PC-9 (cell line): ENCODE measurements at regions not wholly inside any gene's neighbourhood (a gene's known extent, or its start where the extent isn't known, plus 50 kb on each side); places are given as distances from the start of the nearest gene placed in this dataset.

Source experiments
- BruUV-seq: library from RNA; stranded (reverse); fragments of 400-500 nt; replicated peaks from 2 replicates; lab custom pipeline; 2021; lab: Mats Ljungman, UMichigan
- CTCF ChIA-PET: fragments of 300-600 bp; sonication (Branson Sonifier 250); formaldehyde crosslinking; loops from one replicate; lab custom pipeline; 2022; ENCODE audit warnings: antibody characterized with exemption; lab: Charles Lee
- POLR2A ChIA-PET: fragments of 300-600 bp; sonication (Branson Sonifier 250); formaldehyde crosslinking; loops from one replicate; lab custom pipeline; 2022; ENCODE audit warnings: antibody characterized with exemption; ENCODE audit not compliant: unreplicated experiment; lab: Charles Lee
- DNase-seq, 2 experiments: peaks; one replicate each; pipeline versions ENCODE4 v3.0.0 to v3.0.0-alpha.2; 2015 to 2022; ENCODE audit warnings: mixed read lengths in 1 of 2
- H2AFZ ChIP-seq: fragments of 200-600 bp; sonication (generic); 2 replicates; pipeline ENCODE4 v1.8.1; 2017; ENCODE audit warnings: antibody characterized with exemption
- H3F3A ChIP-seq: fragments of 200-600 bp; sonication (generic); 2 replicates; pipeline ENCODE4 v1.8.1; 2017; ENCODE audit warnings: antibody characterized with exemption, mild to moderate bottlenecking, low read depth; ENCODE audit not compliant: insufficient read depth
- H3K27ac ChIP-seq: fragments of 200-600 bp; sonication (generic); 2 replicates; pipeline ENCODE4 v1.6.1; 2016; ENCODE audit warnings: mixed run types
- H3K27me3 ChIP-seq: fragments of 200-600 bp; sonication (generic); 2 replicates; pipeline ENCODE4 v1.6.1; 2016; ENCODE audit warnings: low read depth, mixed run types; ENCODE audit not compliant: insufficient read depth
- H3K36me3 ChIP-seq: fragments of 200-600 bp; sonication (generic); 2 replicates; pipeline ENCODE4 v1.6.1; 2016; ENCODE audit warnings: low read depth, mixed run types
- H3K4me1 ChIP-seq: fragments of 200-600 bp; sonication (generic); replicated peaks from 2 replicates; pipeline ENCODE4 v1.6.1; 2016; ENCODE audit warnings: mixed run types; ENCODE audit not compliant: insufficient read depth
- H3K4me2 ChIP-seq: fragments of 200-600 bp; sonication (generic); 2 replicates; pipeline ENCODE4 v1.6.1; 2017; ENCODE audit warnings: mixed run types
- H3K4me3 ChIP-seq: fragments of 200-600 bp; sonication (generic); 2 replicates; pipeline ENCODE4 v1.6.1; 2016; ENCODE audit warnings: mixed run types
- H3K79me2 ChIP-seq: fragments of 200-600 bp; sonication (generic); 2 replicates; pipeline ENCODE4 v1.6.1; 2017; ENCODE audit warnings: low read depth, mixed run types
- H3K9me2 ChIP-seq: fragments of 200-600 bp; sonication (generic); 2 replicates; pipeline ENCODE4 v1.8.1; 2017; ENCODE audit warnings: mild to moderate bottlenecking; ENCODE audit not compliant: insufficient read depth
- H3K9me3 ChIP-seq: fragments of 200-600 bp; sonication (generic); 2 replicates; pipeline ENCODE4 v1.8.1; 2016; ENCODE audit warnings: low read depth; ENCODE audit not compliant: insufficient read depth
- H4K20me1 ChIP-seq: fragments of 200-600 bp; sonication (generic); 2 replicates; pipeline ENCODE4 v1.8.1; 2017; ENCODE audit not compliant: insufficient read depth
- EZH2 ChIP-seq: fragments of 200-600 bp; sonication (generic); IDR thresholded peaks from 2 replicates; pipeline ENCODE4 v1.8.0; 2017; ENCODE audit warnings: antibody characterized with exemption, low read depth
- intact Hi-C: fragments of 100-400 bp; cut with micrococcal nuclease; formaldehyde crosslinking; loops from one replicate; pipeline ENCODE4 v1.10.0; 2022; ENCODE audit not compliant: unreplicated experiment
- TF ChIP-seq, protein P1 (sequence below): fragments of 200-600 bp; sonication (generic); conservative IDR thresholded peaks from 2 replicates; pipeline ENCODE4 v1.6.1; 2017; ENCODE audit warnings: mixed run types, antibody characterized with exemption, mild to moderate bottlenecking, moderate library complexity

DNA sequence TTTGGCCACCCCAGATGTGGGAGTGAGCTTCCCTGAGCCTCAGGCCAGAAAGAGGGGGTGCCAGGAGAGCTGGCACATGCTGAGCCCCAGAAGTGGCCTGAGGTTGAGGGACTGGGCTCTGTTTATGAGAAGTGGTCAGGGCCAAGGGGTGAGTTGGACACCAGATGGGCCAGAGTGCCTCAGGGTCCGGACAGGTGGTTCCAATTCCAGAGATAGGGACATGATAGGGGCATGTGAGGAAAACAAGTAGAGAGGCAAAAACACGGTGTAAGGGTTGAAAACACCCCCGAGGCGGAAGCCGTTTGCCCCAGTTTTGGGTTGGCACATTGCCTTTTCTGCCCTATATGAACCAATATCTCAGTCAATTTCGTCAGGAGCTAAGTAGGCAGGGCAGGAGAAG lies 125.6 kb upstream of the NFIB start:
- no peaks in the 10 kb centered on the region for H3K27me3 ChIP-seq
- no peak overlapping the region for H3K4me3 ChIP-seq
- H3K9me2 ChIP-seq: no peaks in the 10 kb centered on the region
- H3K27ac ChIP-seq: no peak overlapping the region
- H3K4me2 ChIP-seq: no peak overlapping the region
- H3K79me2 ChIP-seq: no peaks in the 10 kb centered on the region
- H4K20me1 ChIP-seq: no peaks in the 10 kb centered on the region
- H3K9me3 ChIP-seq: no peaks in the 10 kb centered on the region
- H3F3A ChIP-seq: no peaks in the 10 kb centered on the region
- no peaks in the 10 kb centered on the region for H3K4me1 ChIP-seq
- H2AFZ ChIP-seq: no peak overlapping the region
- no TSS peak for BruUV-seq
- POLR2A ChIA-PET: no interaction called here
- CTCF ChIA-PET: no interaction called here
- no peak for DNase-seq
- TF ChIP-seq EZH2: no peak
- TF ChIP-seq, protein P1, sequence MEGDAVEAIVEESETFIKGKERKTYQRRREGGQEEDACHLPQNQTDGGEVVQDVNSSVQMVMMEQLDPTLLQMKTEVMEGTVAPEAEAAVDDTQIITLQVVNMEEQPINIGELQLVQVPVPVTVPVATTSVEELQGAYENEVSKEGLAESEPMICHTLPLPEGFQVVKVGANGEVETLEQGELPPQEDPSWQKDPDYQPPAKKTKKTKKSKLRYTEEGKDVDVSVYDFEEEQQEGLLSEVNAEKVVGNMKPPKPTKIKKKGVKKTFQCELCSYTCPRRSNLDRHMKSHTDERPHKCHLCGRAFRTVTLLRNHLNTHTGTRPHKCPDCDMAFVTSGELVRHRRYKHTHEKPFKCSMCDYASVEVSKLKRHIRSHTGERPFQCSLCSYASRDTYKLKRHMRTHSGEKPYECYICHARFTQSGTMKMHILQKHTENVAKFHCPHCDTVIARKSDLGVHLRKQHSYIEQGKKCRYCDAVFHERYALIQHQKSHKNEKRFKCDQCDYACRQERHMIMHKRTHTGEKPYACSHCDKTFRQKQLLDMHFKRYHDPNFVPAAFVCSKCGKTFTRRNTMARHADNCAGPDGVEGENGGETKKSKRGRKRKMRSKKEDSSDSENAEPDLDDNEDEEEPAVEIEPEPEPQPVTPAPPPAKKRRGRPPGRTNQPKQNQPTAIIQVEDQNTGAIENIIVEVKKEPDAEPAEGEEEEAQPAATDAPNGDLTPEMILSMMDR: no peak
- intact Hi-C loops: no loop called here
- no peaks in the 10 kb centered on the region for H3K36me3 ChIP-seq

GRCh38 chr9:14438232-14439021 lies 124.5 kb upstream of the NFIB start:
- no peaks in the 10 kb centered on the region for H3K79me2 ChIP-seq
- no peaks in the 10 kb centered on the region for H3K9me3 ChIP-seq
- no peak for DNase-seq
- no peaks in the 10 kb centered on the region for H3K27me3 ChIP-seq
- H3K9me2 ChIP-seq: no peaks in the 10 kb centered on the region
- no peak overlapping the region for H3K4me2 ChIP-seq
- intact Hi-C loops: no loop called here
- TF ChIP-seq EZH2: no peak
- TF ChIP-seq, protein P1: no peak
- no peaks in the 10 kb centered on the region for H3F3A ChIP-seq
- ChIA-PET CTCF (no interaction called here), POLR2A (no interaction called here)
- H4K20me1 ChIP-seq: no peaks in the 10 kb centered on the region
- 0 out of 2 replicates have a peak, but pooled peaks cover 2% of the 10 kb centered on the region for H3K4me1 ChIP-seq
- no peaks in the 10 kb centered on the region for H3K36me3 ChIP-seq
- no TSS peak for BruUV-seq
- no peak overlapping the region for H3K4me3 ChIP-seq
- no peak overlapping the region for H2AFZ ChIP-seq
- no peak overlapping the region for H3K27ac ChIP-seq

DNA sequence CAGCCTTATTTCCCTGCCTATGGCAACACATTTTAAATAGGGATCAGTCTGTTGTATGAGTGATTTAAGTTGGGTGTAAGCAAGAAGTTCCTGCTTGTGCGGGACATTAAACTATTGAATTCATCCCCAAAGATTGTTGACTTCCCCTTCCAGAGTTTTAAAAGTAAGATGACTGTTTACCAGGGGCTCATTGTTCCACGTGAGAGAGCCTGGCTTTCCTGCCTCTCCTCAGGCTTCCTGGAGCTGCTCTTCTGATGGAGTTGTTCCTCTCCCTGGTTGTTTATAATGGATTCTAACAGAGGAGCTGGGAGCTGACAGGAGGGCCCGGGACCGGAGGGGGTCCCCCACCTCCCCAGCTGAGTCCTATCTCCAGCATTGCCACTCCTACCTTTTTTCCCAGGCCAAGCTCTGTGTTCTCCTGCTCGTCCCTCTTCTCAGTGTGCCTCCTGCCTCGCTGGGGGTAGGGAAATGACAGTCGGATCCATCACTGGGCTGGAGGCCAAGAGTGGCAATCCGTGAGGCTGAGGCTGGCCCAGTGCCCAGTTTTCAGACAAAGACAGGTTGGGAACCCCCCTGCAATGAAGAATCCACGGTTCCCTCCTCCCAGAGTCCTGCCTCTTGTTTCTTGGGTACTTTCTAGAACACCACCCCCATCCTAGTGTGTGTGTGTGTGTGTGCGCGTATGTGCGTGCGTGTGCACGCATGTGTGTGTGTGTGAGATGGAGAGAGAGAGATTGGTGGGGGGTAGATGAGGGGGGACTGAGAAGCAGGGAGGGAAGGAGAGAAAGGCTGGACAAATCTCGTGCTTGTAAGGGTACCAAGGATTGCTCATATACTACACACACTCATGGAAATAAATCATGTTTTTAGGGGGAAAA lies 123.7 kb upstream of the NFIB start:
- ChIA-PET POLR2A (no interaction called here), CTCF (no interaction called here)
- H3K79me2 ChIP-seq: no peaks in the 10 kb centered on the region
- no peaks in the 10 kb centered on the region for H4K20me1 ChIP-seq
- H3K4me1 ChIP-seq: 0 out of 2 replicates have a peak, but pooled peaks cover 4% of the 10 kb centered on the region
- no peaks in the 10 kb centered on the region for H3K9me2 ChIP-seq
- H3K4me2 ChIP-seq: no peak overlapping the region
- H3K27ac ChIP-seq: no peak overlapping the region
- no peaks in the 10 kb centered on the region for H3F3A ChIP-seq
- no peaks in the 10 kb centered on the region for H3K36me3 ChIP-seq
- no peak overlapping the region for H3K4me3 ChIP-seq
- H2AFZ ChIP-seq: no peak overlapping the region
- TF ChIP-seq, protein P1: no peak
- no peak for TF ChIP-seq EZH2
- no TSS peak for BruUV-seq
- H3K9me3 ChIP-seq: no peaks in the 10 kb centered on the region
- DNase-seq: no peak
- H3K27me3 ChIP-seq: no peaks in the 10 kb centered on the region
- intact Hi-C loops: no loop called here
